Mesenteric fat pad (tissue), 1 donor: ENCODE measurements at regions not wholly inside any gene's neighbourhood (a gene's known extent, or its start where the extent isn't known, plus 50 kb on each side); places are given as distances from the start of the nearest gene placed in this dataset.
"Not testable (repeated sequence)": the region's sequence is repeated elsewhere in the genome, so short reads cannot be mapped to it uniquely, and the experiment has no call there.

Experiments used
- DNase-seq: peaks from one replicate; pipeline ENCODE4 v3.0.0-alpha.2; 2020; ENCODE audit warnings: low spot score
- donor health status: DM: yes; HTN: yes; CAD: no.

GRCh38 chr2:225787497-225787896, 388.0 kb downstream of the NYAP2 start:
- DNase-seq, result no peak

DNA sequence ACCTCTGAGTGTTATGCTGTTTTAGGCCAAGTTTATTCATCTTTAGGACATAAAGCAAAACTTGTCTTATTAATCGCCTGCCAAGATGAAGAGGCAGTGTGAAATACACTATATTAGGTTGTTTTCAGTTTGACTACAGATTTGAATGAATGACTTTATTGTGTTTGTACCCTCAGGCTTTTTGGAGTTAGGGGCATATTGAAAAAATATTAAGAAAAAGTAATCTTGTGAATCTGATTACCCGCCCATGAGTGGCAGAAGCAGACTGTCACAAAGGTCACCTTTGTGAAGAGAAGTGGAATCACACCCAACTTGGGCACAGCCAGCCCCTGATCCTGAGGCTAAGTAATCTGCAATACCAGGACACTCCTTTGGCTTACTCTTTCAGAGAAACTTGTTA, 382.5 kb downstream of the NYAP2 start:
- DNase-seq, result no peak

DNA sequence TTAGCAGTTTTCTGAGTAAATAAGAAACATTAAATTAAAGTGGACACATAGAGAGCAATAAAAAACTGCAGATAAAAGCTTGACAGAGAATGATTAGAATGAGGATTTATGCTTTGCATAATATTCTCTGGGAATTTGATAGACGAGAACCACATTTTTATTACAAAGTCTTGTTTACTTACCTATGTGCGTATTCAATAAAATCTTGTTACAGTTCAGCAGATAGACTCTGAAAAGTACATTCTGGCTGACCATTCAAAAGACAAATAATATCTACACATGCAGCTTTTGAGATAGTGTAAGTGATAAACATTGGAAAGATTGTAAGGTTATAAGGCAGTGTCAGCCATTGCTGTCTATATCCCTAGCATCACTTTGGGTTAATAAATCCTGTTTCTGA, 381.6 kb downstream of the NYAP2 start:
- no peak for DNase-seq

DNA sequence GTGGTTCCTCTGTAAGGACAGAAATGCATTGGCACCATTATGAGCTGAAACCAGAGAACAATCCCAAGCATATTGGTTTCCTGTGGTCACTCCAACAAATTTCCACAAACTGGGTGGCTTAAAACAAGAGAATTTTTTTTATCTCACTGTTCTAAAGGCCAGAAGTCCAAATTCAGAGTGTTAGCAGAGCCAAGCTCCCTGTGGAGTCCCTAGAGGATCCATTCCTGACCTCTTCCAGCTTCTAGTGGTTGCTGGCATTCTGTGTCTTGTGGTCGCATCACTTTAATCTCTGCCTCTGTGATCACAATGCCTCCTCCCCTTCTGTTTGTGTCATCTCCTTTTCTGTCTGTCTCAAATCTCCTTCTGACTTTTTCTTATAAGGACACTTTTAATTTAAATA, 380.3 kb downstream of the NYAP2 start:
- DNase-seq, result no peak

GRCh38 chr2:225773148-225773547, 373.6 kb downstream of the NYAP2 start:
- DNase-seq, result no peak

GRCh38 chr2:225771701-225772100, 372.2 kb downstream of the NYAP2 start:
- DNase-seq, result no peak

- no peak for DNase-seq
These were observed 369.2 kb downstream of the NYAP2 start for GRCh38 chr2:225768741-225769140.

GRCh38 chr2:225766431-225766830, 366.9 kb downstream of the NYAP2 start:
- DNase-seq, result no peak

DNA sequence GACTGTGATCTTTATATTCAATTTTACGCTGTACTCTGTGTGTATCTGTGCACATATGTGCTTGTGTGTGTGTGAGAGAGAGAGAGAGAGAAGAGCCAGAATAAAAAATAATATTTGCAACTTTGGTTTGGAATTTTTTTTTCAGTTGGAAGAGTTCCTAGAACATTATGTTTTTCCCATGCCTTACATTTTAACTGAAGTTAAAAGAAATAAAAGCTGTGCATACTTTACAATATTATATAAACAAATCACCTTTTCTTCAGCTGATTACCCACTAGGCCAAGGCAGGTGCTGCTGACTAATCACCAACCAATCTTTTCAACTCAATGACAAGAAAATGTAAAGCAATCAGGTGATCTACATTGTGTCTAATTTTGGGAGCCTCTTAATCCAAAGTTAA, 366.3 kb downstream of the NYAP2 start:
- DNase-seq, result no peak

DNA sequence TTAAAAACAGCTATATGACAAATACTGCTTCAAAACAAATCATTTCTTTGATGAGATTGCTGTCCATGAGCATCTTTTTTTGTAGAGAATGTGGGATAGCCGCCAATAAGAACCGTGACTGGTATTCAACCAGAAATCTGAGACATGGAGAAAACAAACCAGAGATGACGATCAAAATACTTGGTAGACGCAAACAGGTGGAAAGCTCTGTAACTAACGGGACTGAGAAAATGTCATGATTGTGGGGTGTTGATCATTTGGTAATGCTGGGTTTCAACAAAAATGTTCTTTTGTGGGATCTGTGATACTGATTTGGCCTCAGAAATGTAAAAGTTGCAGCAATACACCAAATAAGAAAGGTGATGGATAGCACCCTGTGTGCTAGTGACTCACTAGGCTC, 364.8 kb downstream of the NYAP2 start:
- no peak for DNase-seq

- DNase-seq, result no peak
These were observed 364.2 kb downstream of the NYAP2 start for GRCh38 chr2:225763711-225764110.

DNA sequence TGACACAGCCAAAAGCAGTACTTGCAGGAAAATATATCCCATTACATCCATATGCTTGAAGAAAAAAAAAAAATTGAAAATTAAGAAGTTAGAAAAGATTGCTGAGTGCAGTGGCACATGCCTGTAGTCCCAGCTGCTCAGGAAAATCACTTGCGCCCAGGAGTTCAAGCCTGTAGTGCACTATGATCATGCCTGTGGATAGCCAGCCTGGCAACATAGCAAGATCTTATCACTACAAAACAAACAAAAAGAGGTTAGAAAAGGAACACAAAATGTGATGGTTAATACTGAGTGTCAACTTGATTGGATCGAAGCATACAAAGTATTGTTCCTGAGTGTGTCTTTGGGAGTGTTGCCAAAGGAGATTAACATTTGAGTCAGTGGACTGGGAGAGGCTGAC, 361.9 kb downstream of the NYAP2 start:
- no peak for DNase-seq

DNA sequence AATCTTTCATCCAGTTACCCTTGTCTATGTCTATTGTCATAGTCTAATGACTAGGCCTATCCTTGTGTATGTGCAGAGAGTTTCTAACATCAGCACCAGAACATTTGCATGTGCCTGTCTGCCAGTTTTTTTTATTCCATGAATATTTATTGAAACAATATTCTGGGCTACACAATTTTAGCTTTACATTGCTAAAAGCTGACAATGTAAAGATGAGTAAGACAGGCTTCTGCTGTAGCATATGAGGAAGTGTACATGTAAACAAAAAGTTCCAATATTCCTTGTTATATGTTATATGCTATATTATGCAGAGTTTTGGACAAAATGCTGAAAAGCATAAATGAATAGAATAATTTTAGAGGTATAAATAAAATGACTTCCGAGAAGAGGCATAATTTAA, 357.7 kb downstream of the NYAP2 start:
- no peak for DNase-seq

GRCh38 chr2:225756198-225756597, 356.7 kb downstream of the NYAP2 start:
- no peak for DNase-seq

GRCh38 chr2:225748609-225749008, 349.1 kb downstream of the NYAP2 start:
- no peak for DNase-seq

DNA sequence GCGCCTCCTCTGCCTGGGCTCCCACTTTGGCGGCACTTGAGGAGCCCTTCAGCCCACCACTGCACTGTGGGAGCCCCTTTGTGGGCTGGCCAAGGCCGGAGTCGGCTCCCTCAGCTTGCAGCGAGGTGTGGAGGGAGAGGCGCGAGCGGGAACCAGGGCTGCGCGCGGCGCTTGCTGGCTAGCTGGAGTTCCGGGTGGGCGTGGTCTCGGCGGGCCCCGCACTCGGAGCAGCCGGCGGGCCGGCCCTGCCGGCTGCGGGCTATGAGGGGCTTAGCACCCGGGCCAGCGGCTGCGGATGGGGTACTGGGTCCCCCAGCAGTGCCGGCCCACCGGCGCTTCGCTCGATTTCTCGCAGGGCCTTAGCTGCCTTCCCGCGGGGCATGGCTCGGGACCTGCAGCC, 344.5 kb downstream of the NYAP2 start:
- DNase-seq, result not testable (repeated sequence)

- DNase-seq, result no peak
These were observed 343.0 kb downstream of the NYAP2 start for GRCh38 chr2:225742487-225742886.

DNA sequence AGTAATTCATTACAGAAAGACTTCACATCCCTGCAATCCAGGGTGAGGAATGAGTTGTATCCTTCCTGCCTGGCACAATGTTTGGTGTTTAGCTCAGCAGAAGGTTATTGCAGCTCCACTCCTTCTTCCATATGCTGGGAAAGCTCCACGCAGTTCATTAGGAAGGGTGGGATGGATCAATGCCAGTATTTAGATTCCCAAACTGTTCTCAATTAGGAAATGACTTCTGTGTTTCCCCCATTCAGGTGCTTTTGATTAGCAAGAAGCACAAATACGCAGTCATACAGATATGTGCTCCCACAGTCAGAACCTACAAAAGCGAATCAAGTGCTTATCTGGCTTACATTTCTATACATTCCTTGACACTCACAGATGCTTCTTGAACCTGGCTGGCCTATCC, 340.6 kb downstream of the NYAP2 start:
- DNase-seq, result no peak

DNA sequence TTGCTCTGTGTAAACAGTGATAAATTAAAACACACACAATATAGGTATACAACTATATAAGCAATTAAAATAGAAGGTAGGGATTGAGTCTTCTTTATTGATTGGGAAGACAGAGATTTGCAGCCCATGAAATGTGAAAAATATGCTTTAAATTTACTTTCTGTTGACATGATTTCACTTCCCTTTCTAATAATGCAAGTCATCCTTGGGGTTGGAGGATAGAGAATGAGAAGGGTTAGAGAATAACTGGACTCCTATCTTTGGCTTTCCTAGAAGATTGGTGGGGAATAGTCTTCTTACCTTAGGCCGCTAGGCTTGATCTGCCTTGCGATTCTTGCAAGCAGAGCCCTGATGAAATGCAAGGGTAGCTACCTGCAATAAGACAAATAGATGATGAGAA, 339.8 kb downstream of the NYAP2 start:
- no peak for DNase-seq

GRCh38 chr2:225738735-225739134, 339.2 kb downstream of the NYAP2 start:
- no peak for DNase-seq

- no peak for DNase-seq
These were observed 338.0 kb downstream of the NYAP2 start for GRCh38 chr2:225737556-225737955.

DNA sequence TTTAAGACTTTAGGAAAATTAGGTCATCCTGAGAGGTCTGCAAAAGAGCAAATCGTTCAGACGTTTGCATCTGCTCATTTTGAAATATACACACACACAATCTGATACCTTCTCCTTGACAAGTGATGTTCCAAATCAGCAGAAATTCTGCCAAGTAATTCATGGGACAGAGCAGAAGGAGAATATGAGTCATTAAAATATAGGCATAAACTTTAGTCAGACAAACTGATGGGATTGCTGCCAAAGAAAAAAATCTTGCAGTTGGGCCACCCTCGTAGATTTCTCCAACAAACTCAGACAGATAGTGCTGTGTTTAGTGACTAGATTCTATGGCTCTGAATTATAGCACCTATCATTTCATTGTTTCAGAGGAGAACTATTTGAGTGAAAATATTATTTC, 336.3 kb downstream of the NYAP2 start:
- DNase-seq, result no peak

DNA sequence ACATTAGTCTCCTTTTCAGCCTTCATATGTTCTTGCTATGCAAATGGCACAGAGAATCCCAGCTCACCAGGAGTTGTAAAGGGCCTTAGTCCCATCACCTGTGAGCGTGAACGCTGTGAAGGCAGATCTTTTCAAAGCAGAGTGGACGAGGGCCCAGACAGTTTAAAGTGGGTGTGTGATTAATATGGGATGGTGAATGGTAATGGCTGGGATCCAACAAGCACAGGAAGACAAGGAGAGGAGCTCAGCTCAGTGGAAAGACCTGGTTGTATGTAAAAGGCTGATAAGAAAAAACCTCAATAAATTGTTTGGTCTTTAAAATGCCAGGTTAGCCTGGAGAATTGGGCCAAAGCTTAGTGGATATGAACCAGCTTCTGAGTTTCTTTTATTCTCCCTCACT, 326.2 kb downstream of the NYAP2 start:
- no peak for DNase-seq
